IPS DF 19.7 (cell line): ENCODE measurements at regions not wholly inside any gene's neighbourhood (a gene's known extent, or its start where the extent isn't known, plus 50 kb on each side); places are given as distances from the start of the nearest gene placed in this dataset.

Source experiments
- DNase-seq: peaks from one replicate; pipeline ENCODE4 v3.0.0-alpha.2; 2013; ENCODE audit warnings: low read depth, low spot score

DNA sequence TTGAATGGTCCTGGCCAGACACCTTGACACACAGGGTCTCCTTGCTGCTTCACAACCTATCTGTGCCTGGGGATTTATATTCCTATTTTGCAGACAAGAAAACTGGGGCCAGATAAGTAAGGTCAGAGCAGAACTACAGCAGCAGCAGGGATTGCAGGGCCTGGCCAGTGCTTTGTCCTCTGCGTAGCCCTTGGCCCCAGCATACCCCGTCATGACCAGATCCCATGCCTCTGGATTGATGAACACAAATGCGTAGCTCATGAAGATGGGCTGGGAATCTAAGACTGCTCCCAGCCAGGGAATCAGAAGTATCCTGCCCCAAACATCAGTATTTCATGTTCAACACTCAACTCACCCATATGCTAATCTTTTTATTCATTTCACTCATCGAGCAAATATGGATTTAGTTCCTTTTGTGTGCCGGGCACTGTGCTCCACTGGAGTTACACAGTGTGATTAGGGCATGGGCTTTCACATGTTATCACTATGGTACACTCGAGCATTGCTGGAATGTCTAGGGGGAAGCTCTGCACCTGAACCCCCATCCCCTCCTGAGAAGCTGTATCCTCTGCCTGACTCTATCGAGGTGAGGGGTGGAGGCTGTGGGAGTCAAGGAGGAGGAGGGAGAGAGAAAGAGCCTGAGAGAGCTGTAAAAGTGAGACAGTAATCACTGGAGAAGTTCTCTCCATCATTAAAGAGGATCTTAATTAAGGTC lies 143.3 kb downstream of the CYP26B1 start:
- DNase-seq: no peak

DNA sequence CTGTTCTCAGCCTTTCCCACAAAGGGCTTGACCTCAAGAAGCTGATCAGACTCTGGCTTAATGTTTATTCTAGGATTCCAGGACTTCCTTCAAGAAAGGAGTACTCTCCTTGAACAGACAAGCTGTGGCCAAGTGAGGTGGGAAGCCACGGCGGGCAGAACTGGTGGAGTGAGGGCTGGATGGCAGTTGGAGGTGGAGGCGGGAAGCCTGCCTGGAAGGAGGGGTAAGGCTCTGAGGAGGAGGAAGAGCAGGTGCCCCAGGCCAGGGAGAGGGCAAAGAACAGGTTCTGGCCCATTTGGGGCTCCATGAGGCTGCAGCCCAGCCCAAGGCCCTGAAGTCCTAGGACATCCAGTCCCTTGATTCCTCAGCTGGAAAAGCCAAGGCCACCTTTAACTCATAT lies 143.9 kb downstream of the CYP26B1 start:
- no peak for DNase-seq

DNA sequence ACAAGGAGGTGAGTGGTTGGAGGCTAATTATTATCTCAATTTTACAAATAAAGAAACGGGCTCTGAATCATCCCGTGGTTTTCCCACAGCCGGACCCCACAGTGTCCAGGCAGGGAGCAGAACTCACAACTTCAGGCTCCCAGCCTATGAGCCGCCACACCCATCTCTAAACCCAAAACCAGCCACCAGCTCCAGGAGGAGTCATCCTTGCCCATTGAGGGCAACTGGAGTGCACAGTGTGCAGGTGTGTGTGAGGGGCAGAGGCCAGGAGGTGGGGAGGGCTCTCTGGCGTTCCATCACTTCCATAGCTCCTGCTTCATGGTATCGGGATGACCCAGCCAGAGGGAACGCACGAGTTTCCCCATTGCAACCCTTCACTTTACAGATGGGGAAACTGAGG lies 144.5 kb downstream of the CYP26B1 start:
- no peak for DNase-seq

DNA sequence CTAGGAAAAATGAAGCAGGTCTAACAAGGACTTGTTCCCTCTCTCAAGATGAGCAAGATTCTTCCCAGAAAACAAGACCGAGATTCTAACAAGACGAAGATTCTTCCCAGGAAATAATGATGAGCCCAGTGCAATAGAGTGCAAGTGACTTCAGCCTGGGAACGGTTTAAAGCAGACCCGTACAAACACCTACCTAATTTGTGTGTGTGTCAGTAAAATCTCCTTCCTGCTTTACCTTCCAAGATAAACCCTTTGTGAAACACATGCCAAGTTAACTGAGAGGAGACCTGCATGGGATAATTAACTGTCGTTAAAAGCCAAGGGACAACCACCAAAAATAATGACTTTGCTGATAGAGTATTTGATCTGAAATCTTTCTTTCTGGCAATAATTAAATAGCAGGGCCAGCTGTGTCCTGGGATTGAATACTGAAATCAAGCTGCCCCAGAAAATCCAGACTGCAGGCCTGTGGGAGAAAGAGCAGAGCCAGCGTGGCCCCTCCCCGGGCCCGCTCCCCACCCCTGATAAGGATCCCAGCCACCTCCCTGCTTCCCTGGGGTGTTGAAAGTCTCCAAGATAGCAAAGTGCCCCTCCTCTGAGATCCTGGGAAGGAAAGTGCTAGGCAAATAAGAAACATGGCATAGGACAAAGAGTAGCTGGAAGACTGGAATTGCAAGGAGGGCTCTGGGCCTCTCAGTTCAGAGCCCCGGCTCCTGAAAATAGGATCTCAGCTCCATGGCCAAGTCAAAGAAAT lies 145.5 kb downstream of the CYP26B1 start:
- DNase-seq: no peak

DNA sequence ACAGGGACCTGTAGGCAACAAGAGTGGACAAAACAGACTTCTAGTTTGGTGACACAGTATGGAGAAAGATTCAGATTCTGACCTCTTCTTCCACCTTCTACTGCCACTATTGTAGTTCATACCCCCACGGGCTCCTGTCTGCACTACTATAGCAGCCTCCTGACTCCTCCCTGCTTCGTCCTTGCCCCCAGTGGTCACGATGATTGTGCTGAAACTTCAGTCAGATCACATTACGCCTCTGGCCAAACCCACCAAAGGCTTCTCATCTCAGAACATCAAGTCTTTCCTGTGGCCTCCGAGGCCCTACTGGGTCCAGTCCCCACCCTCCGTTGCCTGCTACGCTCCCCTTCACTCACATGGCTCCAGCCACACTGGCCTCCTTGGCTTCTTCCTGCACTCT lies 147.6 kb downstream of the CYP26B1 start:
- DNase-seq: no peak

DNA sequence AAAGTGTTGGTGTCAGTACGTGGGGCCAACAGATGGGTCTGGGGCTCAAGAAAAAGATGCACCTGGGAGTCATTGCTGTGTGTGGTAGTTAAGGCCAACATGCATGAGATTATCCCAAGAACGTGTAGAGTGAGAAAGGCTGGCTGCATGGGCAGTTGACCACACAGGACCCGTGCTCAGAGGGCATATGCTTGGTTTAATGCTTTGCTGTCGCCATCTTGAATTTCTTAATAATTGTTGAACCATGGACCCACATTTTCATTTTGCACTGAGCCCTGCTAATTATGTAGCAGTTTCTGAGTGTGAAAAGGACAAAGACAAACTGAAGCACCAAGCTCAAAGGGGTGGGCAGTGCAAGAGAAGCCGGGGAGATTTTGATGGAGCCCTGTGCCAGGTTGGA lies 148.1 kb downstream of the CYP26B1 start:
- no peak for DNase-seq

DNA sequence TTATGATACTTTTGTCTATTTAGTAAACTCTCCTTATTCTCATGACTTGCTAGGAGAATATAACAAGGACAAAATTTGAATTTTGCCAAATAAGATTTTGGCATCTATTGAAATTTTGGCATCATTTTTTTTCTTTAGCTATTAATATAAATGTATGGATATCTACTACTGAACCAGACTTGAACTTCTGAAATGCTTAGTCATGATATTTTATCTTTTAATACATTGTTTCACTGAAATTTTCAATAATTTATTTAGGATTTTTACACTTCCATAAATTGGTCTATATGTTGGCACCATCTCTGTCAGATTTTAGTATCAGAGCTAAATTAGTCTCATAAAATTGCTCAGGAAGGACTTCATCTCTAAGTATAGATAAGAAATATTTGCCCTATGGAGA lies 149.8 kb downstream of the CYP26B1 start:
- DNase-seq: no peak

DNA sequence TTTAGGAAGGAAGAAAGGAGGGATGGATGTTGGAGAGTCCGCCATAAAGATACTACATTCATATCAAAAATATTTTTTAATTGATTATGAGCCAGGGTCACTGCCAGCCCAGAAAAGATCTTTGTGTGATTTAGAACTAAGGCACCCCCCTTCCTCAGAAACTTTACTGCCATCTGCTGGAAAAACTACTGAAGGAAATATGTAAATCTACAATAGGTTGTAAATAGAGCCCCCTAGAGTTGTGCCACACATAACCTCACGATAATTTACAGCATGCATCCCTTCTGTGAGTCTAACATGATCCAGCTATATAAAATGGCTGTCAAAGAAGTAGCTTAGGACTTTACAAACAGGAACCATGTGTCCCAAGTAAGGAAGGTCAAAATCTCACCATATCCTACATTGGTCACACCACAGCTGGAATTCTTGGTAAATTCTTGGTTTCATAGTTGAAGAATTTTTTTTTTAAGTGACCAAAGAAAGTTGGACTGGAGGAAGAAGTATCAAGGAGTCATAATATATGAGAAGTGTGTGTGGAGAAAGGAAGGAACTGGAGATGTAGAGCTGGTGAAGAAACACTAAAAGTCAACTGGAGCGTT lies 152.5 kb downstream of the CYP26B1 start:
- DNase-seq: no peak

DNA sequence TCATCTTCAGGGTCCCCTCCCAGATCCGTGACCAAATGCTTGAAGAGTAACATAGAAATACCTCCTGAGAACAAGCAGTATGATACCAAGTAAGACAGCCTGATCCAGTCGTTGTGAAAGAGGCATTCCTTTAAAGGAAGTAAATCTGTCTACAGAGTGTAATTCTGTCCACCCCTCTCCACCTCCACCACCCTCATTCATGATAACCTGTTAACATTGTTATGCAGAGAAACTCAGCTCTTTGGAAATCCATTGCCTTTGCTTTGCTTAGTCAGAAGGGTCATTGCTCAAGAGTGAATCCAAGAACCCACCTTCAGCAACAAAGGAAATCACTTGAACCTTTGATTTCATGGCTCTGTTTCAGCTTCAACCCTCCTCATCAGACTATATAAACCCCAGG lies 155.6 kb downstream of the CYP26B1 start:
- DNase-seq: no peak

DNA sequence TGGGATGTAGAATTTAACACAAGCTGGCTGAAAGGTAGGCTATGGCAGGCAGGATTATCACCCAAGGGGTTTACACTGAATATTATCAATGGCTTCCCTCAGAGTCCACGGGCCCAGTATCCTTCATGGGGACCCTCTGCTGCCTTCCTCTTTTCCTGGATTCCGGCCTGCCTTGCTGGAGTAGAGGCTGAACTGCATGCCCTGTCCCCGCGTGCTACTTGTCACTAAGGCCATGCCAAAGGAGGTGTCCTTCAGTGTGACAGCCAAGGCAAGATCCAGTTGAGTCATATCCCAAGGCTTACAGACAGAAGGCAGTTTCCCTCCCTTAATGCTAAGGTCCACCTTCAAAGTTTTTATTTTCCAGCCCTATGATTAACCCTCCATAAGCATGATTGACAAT lies 156.3 kb downstream of the CYP26B1 start:
- no peak for DNase-seq

DNA sequence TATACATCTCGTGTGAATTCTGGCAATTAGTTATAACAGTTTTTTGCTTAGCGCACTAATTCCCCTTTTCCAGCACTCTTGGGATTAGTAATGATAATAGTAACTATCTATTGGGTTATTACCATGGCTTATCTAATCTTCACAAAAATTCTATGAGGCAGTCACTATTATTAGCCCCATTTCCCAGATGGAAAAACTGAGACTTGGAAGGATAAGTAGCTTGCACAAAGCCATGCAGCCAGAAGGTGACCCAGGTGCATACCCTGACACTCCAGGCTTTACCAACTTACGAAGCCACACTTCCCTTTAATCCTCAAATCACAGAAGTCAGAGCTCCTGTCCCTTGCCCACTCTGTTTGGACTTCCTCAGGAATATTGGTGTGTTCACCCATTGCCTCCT lies 156.8 kb downstream of the CYP26B1 start:
- DNase-seq: no peak

DNA sequence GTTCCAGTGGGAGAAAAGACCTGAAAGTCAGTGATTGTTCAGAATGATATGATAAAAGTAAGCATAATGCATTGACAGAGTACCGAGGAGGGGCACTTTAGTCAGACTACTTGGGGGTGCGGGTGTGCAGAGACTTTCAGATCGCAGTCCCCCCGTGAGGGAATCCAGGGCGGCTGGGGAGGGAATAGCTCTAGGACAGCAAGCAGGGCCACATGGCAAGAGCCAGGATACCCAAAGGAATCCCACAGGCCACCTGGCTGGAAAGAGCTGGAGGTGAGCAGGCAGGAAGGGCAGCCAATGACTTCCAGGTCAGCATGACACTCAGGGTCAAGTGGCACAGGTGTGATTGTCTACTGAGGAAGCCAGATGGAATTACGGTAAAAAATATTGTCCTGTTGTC lies 157.5 kb downstream of the CYP26B1 start:
- DNase-seq: no peak

DNA sequence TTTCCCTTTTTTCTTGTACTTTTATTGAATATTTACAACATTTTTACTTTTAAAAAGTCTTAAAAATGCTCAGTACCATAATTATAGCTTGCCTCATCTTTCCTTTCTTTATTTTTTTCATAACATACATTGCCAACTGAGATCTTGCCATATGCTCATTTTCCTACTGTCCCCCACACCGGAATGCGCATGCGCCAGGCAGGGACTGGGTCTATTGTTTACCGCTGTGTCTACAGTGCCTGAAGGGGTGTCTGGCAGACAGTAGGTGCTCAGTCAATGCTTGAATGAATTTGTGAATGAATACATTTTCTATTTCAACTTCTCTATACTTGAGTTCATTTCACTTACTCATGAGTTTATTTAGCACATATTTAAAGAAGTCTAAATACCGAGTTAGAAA lies 158.0 kb downstream of the CYP26B1 start:
- no peak for DNase-seq

DNA sequence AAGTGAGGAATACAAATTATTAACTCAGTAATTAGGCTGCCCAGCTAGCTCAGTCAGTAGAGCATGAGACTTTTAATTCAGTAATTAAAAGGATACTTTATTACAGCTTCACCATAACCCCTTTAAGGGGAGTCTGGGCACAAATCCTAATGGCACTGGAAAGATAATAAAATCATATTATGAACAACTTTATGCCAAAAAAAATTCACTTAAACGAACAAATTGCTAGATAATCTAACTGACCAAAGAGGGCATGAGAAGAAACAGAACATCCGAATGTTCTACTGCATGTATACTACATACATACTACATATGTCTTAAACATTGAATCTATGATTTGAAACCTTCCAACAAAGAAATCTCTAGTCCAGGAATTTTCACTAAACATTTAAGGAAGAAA lies 159.5 kb downstream of the CYP26B1 start:
- no peak for DNase-seq

DNA sequence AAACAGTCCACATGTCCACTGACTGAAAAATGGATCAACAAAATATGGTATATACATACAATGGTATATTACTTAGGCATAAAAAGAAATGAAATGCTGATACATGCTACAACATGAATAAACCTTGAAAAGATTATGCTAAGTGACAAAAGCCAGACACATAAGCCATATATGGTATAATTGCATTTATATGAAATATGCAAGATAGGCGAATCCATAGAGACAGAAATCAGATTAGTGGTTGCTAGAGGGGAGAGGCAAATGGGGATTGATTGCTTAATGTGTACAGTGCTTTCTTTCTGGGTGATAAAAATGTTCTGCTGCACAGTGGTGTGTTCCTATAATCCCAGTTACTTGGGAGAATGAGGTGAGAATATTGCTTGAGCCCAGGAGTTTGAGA lies 171.0 kb downstream of the CYP26B1 start:
- DNase-seq: no peak

DNA sequence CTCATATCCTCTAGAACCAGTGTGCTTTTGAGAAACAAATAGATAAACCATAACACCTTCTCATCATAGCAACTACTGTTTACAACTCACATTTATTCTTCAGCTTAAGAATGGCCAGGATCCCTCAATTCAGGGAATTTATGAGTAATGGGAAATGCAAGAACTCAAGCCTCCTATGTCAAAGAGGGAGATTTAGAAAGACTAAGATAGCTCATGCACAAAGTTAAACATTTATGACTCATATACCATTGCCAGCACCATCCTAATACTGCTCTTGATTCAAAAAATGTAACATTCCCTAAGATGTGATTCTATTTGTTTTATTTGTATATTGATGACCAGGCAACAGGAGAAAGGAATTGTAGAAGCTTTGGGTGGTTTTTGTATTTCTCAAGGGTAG lies 172.8 kb downstream of the CYP26B1 start:
- no peak for DNase-seq

DNA sequence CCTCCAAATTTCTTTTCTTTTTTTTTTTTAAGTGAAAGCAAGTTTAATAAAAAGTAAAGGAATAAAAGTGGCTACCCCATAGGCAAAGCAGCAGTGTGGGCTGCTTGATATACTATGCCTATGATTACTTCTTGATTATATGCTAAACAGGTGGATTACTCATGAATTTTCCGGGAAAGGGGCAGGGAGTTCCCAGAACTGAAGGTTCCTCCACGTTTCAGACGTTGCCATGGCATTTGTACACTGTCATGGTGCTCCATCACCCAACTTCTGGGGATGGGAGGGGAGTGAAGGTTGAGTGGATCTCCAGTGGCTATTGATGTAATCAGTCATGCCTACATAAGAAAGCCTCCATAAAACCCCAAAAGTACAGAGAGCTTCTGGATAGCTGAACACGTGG lies 176.2 kb downstream of the CYP26B1 start:
- no peak for DNase-seq

DNA sequence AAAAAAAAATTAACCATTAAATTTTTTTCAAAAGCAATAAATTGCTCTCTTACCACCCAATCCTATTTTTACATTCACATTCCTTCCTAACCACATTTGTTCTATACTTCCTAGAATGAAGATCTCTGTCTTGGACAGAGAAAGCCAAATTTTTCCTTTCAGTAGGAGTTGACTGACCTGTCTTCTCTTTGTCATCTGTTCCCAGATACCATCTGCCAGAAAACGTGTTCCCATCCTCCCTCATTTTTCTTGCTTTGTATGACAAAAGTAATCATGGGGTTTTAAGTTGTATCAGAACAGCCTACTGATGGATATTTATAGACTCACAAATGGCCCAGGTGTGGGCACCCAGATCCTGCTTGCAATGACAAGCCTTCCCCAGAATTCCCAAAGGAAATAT lies 182.1 kb downstream of the CYP26B1 start:
- no peak for DNase-seq

DNA sequence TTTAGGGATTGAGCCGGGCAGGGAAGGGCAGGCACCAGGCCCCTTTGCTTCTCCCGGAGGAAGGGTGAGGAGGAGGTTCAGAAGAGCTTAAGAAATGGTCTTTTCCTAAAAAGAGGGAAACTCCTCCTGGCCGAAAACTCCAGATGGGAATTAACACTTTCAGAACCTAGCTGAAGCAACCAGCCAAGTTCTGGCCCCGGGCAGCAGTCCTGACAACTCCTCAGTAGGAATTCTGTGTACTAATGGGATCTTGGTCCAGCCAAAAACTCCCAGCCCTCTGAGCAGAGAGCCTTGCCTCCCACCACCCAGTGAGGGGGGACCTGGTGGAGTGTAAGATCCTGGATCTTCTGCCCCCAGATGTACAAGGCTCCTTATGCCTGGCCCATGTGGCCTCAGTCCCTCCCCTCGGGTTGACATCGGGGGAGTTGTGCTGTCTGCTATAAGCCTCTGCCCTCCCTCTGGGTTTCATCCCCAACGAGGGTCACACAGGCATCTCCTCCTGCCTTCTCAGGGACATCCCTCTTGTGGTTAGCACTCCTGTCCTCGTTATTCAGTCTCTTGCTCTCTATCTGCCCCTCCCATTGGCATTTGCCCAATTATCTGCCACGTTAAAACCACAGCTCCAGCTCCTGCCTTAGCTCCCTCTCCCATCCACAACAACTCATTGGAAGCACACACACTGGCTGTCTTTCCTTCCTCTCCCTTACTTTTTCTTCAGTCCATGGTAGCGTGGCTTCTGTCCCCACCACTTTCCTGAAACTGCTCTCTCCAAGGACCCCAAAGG lies 184.6 kb downstream of the CYP26B1 start:
- DNase-seq: no peak

DNA sequence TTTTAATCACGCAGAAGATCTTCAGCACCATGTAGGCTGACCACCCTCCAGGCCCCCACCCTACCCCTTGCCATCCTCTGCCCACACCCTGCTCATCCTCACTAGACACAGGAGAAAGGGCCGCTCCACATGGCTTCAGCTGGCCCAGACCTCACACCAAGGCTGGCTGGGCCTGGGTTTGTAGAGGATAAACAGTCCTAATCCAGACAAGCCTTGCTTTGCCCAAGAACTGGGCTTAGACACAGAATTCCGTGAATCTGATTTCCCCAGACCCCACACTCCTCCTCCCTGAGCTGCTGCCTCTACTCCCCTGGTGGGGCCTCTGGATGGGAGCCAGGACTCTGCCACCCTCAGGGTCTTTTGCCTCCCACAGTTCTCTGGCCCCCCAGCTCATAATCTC lies 185.3 kb downstream of the CYP26B1 start:
- DNase-seq: no peak

DNA sequence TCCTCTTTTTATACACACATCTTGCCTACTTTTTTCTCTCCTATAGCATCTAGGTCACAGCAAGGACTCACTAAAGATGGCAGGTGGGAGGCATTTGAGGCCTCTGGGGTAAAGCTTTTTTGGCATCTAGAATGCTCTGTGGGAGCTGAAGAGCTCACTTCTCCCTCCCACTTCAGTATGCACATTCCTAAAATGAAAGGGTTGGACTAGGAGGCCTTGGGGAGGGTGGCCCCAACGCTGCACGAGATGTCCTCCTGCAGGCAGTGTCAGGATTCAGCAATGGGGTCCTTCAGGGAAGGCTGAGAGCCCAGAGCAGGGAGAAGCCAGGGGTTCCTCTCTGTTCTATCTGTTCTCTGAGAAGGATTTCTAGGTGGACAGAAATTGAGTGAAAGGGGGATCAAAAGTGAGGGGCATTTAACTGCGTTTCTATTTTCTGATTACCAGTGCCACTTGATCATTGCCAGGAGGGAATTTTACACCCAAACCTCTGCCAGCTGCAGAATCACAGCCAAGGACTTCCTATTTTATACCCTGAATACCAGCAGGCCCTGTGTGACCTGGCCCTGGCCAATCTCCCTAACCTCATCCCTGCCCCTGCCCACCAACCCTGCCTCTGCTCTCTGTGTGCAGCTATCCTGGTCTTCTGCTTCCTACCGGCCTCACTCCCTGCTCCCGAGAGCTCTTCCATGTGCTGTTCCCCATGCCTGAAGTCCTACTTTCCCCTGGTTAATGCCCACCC lies 186.2 kb downstream of the CYP26B1 start:
- DNase-seq: no peak

DNA sequence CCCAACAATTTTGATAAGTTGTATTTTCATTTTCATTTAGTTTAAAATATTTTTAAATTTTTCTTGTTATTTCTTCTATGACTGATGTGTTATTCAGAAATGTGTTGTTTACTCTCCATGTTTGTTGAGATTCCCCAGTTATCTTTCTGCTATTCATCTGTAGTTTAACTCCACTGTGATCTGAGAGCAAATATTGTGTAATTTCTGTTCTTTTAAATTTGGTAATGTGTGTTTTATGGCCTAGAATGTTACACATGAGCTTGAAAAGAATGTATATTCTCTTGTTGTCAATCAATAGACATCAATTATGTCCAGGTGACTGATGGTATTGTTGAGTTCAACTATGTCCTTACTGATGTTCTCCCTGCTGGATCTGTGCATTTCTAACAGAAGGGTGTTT lies 188.2 kb downstream of the CYP26B1 start:
- no peak for DNase-seq
